Left cardiac atrium (tissue), 4 donors: ENCODE measurements at regions not wholly inside any gene's neighbourhood (a gene's known extent, or its start where the extent isn't known, plus 50 kb on each side); places are given as distances from the start of the nearest gene placed in this dataset.
"Not testable (repeated sequence)": the region's sequence is repeated elsewhere in the genome, so short reads cannot be mapped to it uniquely, and the experiment has no call there.

ENCODE experiments used
- ATAC-seq, 2 donors: fragments of 200-7000 bp; cut with Tn5 transposase; one replicate each; pipeline ENCODE4 v1.9.1; 2020; ENCODE audit warnings: mild to moderate bottlenecking in 2 of 2, moderate library complexity in 2 of 2
- DNase-seq: peaks from one replicate; pipeline ENCODE4 v3.0.0-alpha.2; 2020
- intact Hi-C, 2 donors: fragments of 100-400 bp; cut with DNase I; formaldehyde crosslinking; loops; one replicate each; pipeline versions ENCODE4 v1.14.1 to v1.15.1; 2022 to 2023
- donor health status: DM: no; HTN: yes; CAD: no.
- donor health status: DM: no; HTN: yes; CAD: no; lungs with severe emphysema.
- donor health status: DM: yes; HTN: yes; CAD: no.
- donor health status: Dilated cardiomyopathy.

GRCh38 chr11:71638801-71639519, 56.3 kb upstream of the KRTAP5-11 start:
- peak; percentile 43 for DNase-seq
- ATAC-seq, intact Hi-C loops: not testable (repeated sequence)

- not testable (repeated sequence) for DNase-seq, ATAC-seq
Observed at GRCh38 chr11:71639520-71639849, 56.8 kb upstream of the KRTAP5-11 start.

GRCh38 chr11:71639916-71640315, 57.2 kb upstream of the KRTAP5-11 start:
- DNase-seq, ATAC-seq, intact Hi-C loops: not testable (repeated sequence)

More at GRCh38 chr11:71639520-71639849, 56.8 kb upstream of the KRTAP5-11 start:
- intact Hi-C loops, result not testable (repeated sequence)

GRCh38 chr11:71647078-71647477, 64.4 kb upstream of the KRTAP5-11 start:
- ATAC-seq, DNase-seq, intact Hi-C loops: not testable (repeated sequence)

GRCh38 chr11:71652998-71653397, 70.3 kb upstream of the KRTAP5-11 start:
- DNase-seq, intact Hi-C loops, ATAC-seq: not testable (repeated sequence)

GRCh38 chr11:71654423-71654822, 71.7 kb upstream of the KRTAP5-11 start:
- DNase-seq, ATAC-seq, intact Hi-C loops: not testable (repeated sequence)

- ATAC-seq, intact Hi-C loops, DNase-seq: not testable (repeated sequence)
Observed at GRCh38 chr11:71655041-71655440, 72.4 kb upstream of the KRTAP5-11 start.

GRCh38 chr11:71656513-71656912, 73.8 kb upstream of the KRTAP5-11 start:
- ATAC-seq, intact Hi-C loops: not testable (repeated sequence)

GRCh38 chr11:71664941-71665340, 82.3 kb upstream of the KRTAP5-11 start:
- DNase-seq, intact Hi-C loops, ATAC-seq: not testable (repeated sequence)

More at GRCh38 chr11:71656513-71656912, 73.8 kb upstream of the KRTAP5-11 start:
- not testable (repeated sequence) for DNase-seq

GRCh38 chr11:71698110-71698509, 115.4 kb upstream of the KRTAP5-11 start:
- ATAC-seq, result not testable (repeated sequence)

GRCh38 chr11:71698961-71699360, 116.3 kb upstream of the KRTAP5-11 start:
- ATAC-seq, intact Hi-C loops, DNase-seq: not testable (repeated sequence)

More at GRCh38 chr11:71698110-71698509, 115.4 kb upstream of the KRTAP5-11 start:
- intact Hi-C loops, DNase-seq: not testable (repeated sequence)

- DNase-seq, intact Hi-C loops, ATAC-seq: not testable (repeated sequence)
Observed at GRCh38 chr11:71701435-71702291, 119.0 kb upstream of the KRTAP5-11 start.

GRCh38 chr11:71705086-71705737, 122.5 kb upstream of the KRTAP5-11 start:
- intact Hi-C loops, DNase-seq, ATAC-seq: not testable (repeated sequence)

GRCh38 chr11:71705738-71706432, 123.2 kb upstream of the KRTAP5-11 start:
- ATAC-seq, DNase-seq, intact Hi-C loops: not testable (repeated sequence)

- intact Hi-C loops, ATAC-seq, DNase-seq: not testable (repeated sequence)
Observed at GRCh38 chr11:71707083-71707482, 124.4 kb upstream of the KRTAP5-11 start.

- intact Hi-C loops, DNase-seq: not testable (repeated sequence)
Observed at GRCh38 chr11:71709541-71709940, 123.5 kb upstream of the DEFB108B start.

GRCh38 chr11:71710171-71710671, 122.8 kb upstream of the DEFB108B start:
- intact Hi-C loops, DNase-seq, ATAC-seq: not testable (repeated sequence)

More at GRCh38 chr11:71709541-71709940, 123.5 kb upstream of the DEFB108B start:
- ATAC-seq, result not testable (repeated sequence)

GRCh38 chr11:71710701-71711385, 122.2 kb upstream of the DEFB108B start:
- ATAC-seq, intact Hi-C loops: not testable (repeated sequence)

More at GRCh38 chr11:71710701-71711385, 122.2 kb upstream of the DEFB108B start:
- not testable (repeated sequence) for DNase-seq
